GM23248 (cell line): ENCODE measurements at regions not wholly inside any gene's neighbourhood (a gene's known extent, or its start where the extent isn't known, plus 50 kb on each side); places are given as distances from the start of the nearest gene placed in this dataset.

ENCODE experiments used
- DNase-seq: peaks from one replicate; pipeline ENCODE4 v3.0.0-alpha.2; 2015
- H2AFZ ChIP-seq: fragments of 200-600 bp; sonication (generic); 2 replicates; pipeline ENCODE4 v1.6.1; 2016; ENCODE audit warnings: antibody characterized with exemption
- H3F3A ChIP-seq: fragments of 200-600 bp; sonication (generic); 2 replicates; pipeline ENCODE4 v1.6.1; 2016; ENCODE audit warnings: mild to moderate bottlenecking, antibody characterized with exemption, mixed run types; ENCODE audit not compliant: insufficient read depth
- H3K27ac ChIP-seq: fragments of 200-600 bp; sonication (generic); 2 replicates; pipeline ENCODE4 v1.5.1; 2016; ENCODE audit warnings: mild to moderate bottlenecking
- H3K27me3 ChIP-seq: fragments of 200-600 bp; sonication (generic); replicated peaks from 2 replicates; pipeline ENCODE4 v1.6.1; 2016; ENCODE audit warnings: mild to moderate bottlenecking; ENCODE audit not compliant: insufficient read depth
- H3K36me3 ChIP-seq: fragments of 200-600 bp; sonication (generic); 2 replicates; pipeline ENCODE4 v1.6.1; 2016; ENCODE audit warnings: low read depth, mild to moderate bottlenecking
- H3K4me1 ChIP-seq: fragments of 200-600 bp; sonication (generic); 2 replicates; pipeline ENCODE4 v1.6.1; 2016; ENCODE audit warnings: mild to moderate bottlenecking; ENCODE audit not compliant: insufficient read depth
- H3K4me2 ChIP-seq: fragments of 200-600 bp; sonication (generic); one replicate; pipeline ENCODE4 v1.6.1; 2016; ENCODE audit warnings: mild to moderate bottlenecking; ENCODE audit not compliant: unreplicated experiment
- H3K4me3 ChIP-seq: fragments of 200-600 bp; sonication (generic); 2 replicates; pipeline ENCODE4 v1.5.1; 2016; ENCODE audit warnings: mild to moderate bottlenecking
- H3K79me2 ChIP-seq: fragments of 200-600 bp; sonication (generic); 2 replicates; pipeline ENCODE4 v1.6.1; 2016; ENCODE audit warnings: mild to moderate bottlenecking; ENCODE audit not compliant: insufficient read depth
- H3K9ac ChIP-seq: fragments of 200-600 bp; sonication (generic); 2 replicates; pipeline ENCODE4 v1.6.1; 2016; ENCODE audit warnings: mild to moderate bottlenecking
- H3K9me2 ChIP-seq: fragments of 200-600 bp; sonication (generic); 2 replicates; pipeline ENCODE4 v1.6.1; 2016; ENCODE audit warnings: mixed run types, mild to moderate bottlenecking, moderate library complexity; ENCODE audit not compliant: insufficient read depth
- H3K9me3 ChIP-seq: fragments of 200-600 bp; sonication (generic); one replicate; pipeline ENCODE4 v1.6.1; 2017; ENCODE audit warnings: low read depth
- H4K20me1 ChIP-seq: fragments of 200-600 bp; sonication (generic); 2 replicates; pipeline ENCODE4 v1.6.0; 2016; ENCODE audit not compliant: insufficient read depth
- EZH2 ChIP-seq: fragments of 200-600 bp; sonication (generic); IDR thresholded peaks from 2 replicates; pipeline ENCODE4 v1.6.1; 2018; ENCODE audit warnings: antibody characterized with exemption, mild to moderate bottlenecking; ENCODE audit not compliant: insufficient read depth, poor library complexity, severe bottlenecking
- EZH2phosphoT487 ChIP-seq: fragments of 200-600 bp; sonication (generic); IDR thresholded peaks from 2 replicates; pipeline ENCODE4 v1.6.1; 2018; ENCODE audit warnings: antibody characterized with exemption, moderate library complexity, mild to moderate bottlenecking, low read depth; ENCODE audit not compliant: insufficient read depth
- WGBS, 2 experiments: methylation state at CpG; one replicate each; pipeline ENCODE4 v1.1.6; 2015 to 2017; ENCODE audit warnings: low lambda C conversion rate in 2 of 2, low coverage in 1 of 2; ENCODE audit errors: missing lambda C conversion rate in 2 of 2; 5-methylcytosine and 5-hydroxymethylcytosine counted together
- in situ Hi-C: fragments of 300-500 bp; cut with MboI; formaldehyde crosslinking; loops from 2 replicates; pipeline ENCODE4 v1.15.0; 2020

DNA sequence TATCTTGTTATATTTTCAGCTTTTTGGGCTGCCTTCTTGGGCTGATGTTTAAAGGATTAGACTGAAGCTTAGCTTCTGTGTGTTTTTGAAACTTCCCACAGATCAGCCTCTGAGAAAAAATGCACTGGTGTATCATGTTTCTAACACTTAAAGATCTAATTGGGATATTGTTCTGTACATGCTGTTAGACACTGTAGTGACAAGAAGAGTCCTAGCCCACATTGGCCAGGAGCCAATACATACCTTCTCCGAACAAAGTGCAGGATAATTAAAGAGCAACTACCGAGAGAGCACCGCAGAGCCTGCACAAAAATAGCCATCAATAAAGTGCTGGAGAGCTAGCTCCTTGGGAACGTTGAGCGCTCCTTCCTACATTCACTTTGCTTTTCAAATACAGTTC is 289.4 kb upstream of the SP8 start:
- TF ChIP-seq EZH2phosphoT487 (no peak), EZH2 (no peak)
- Histone ChIP-seq H3K27me3 (no peaks in the 10 kb centered on the region), H3K4me2 (no peak overlapping the region), H3K79me2 (no peaks in the 10 kb centered on the region), H3K9me2 (no peaks in the 10 kb centered on the region), H3K36me3 (no peaks in the 10 kb centered on the region), H3K4me1 (no peaks in the 10 kb centered on the region), H4K20me1 (no peaks in the 10 kb centered on the region), H3K27ac (no peak overlapping the region), H2AFZ (no peak overlapping the region), H3K4me3 (no peak overlapping the region), H3K9ac (no peak overlapping the region), H3F3A (no peaks in the 10 kb centered on the region), H3K9me3 (no peaks in the 10 kb centered on the region)
- no peak for DNase-seq
- WGBS, 2 experiments: 18 to 27% methylated on average over 5 of the region's 5 CpGs
- in situ Hi-C loops: no loop called here

DNA sequence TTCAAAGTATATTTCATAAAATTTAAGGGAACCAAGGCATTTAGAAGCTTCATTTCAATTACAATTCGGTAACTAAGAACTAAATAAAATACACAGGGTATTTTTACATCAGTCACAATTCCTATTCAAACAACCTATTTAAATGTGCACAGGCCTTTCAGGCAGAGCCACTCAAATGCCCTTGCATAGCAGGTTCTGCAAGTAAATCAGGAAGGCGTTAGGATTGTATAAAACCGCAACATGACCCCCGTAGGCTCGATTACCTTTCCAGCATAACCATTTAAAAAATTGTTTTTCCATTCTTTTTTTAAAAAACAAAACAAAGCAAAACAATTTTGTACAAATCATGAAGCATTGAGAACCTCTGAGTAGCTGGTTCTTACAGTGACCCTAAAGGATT is 289.9 kb upstream of the SP8 start:
- no peaks in the 10 kb centered on the region for H3K36me3 ChIP-seq
- H3K79me2 ChIP-seq: no peaks in the 10 kb centered on the region
- H3K9me3 ChIP-seq: no peaks in the 10 kb centered on the region
- TF ChIP-seq EZH2phosphoT487: no peak
- TF ChIP-seq EZH2: no peak
- H3K9ac ChIP-seq: no peak overlapping the region
- no peaks in the 10 kb centered on the region for H3F3A ChIP-seq
- WGBS, 2 experiments: 31 to 33% methylated on average over 5 of the region's 5 CpGs
- H3K4me1 ChIP-seq: no peaks in the 10 kb centered on the region
- no peak overlapping the region for H3K4me2 ChIP-seq
- no peak overlapping the region for H2AFZ ChIP-seq
- H4K20me1 ChIP-seq: no peaks in the 10 kb centered on the region
- in situ Hi-C loops: no loop called here
- no peaks in the 10 kb centered on the region for H3K9me2 ChIP-seq
- H3K27me3 ChIP-seq: no peaks in the 10 kb centered on the region
- no peak for DNase-seq
- no peak overlapping the region for H3K4me3 ChIP-seq
- no peak overlapping the region for H3K27ac ChIP-seq

DNA sequence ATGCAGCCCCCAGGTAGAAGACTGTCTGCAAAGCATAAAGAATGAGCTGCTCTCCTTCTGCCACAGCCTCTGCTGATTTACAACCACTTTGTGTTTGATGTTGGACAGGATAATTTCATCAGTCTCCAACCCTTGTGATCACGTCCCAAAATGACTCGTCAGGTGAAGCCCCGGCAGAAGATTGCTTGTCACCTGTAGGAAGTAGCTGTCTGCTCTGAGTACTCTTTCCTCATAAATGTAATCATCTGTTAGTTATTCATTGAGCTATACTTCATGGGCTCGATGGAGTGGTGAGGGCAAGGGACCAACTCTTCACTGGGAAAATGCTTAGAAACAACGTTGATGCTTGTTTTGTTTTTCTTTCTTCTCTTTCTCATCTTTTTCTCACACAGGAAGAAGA is 290.9 kb upstream of the SP8 start:
- in situ Hi-C loops: no loop called here

DNA sequence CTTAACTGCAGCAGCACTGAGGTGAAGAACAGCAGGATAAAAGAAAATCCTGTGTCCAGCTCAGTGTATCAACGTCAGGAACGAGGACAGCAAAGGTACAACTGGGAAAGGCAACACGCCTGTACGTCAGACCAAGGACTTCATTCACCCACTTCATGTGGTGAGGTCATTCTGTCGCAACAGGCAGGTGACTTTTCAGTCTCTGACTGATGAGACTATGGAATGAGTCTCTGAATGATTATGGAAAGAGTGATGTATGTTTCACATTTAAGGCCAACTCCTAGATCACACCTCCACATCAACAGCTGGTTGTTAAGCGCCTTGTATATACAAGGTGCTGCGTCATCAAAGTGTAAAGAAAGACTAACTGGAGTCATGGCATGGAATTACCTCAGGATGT is 297.6 kb upstream of the SP8 start:
- in situ Hi-C loops: no loop called here
- no peaks in the 10 kb centered on the region for H3K36me3 ChIP-seq
- H3K9me2 ChIP-seq: no peaks in the 10 kb centered on the region
- H3K27ac ChIP-seq: no peak overlapping the region
- no peaks in the 10 kb centered on the region for H3F3A ChIP-seq
- H3K79me2 ChIP-seq: no peaks in the 10 kb centered on the region
- no peaks in the 10 kb centered on the region for H3K27me3 ChIP-seq
- no peak overlapping the region for H3K9ac ChIP-seq
- H3K9me3 ChIP-seq: no peaks in the 10 kb centered on the region
- no peaks in the 10 kb centered on the region for H3K4me1 ChIP-seq
- no peak overlapping the region for H2AFZ ChIP-seq
- H4K20me1 ChIP-seq: no peaks in the 10 kb centered on the region
- H3K4me3 ChIP-seq: no peak overlapping the region
- no peak for DNase-seq
- WGBS, 2 experiments: 21 to 23% methylated on average over 7 of the region's 7 CpGs
- H3K4me2 ChIP-seq: no peak overlapping the region
- TF ChIP-seq EZH2phosphoT487 (no peak), EZH2 (no peak)

More for the DNA sequence above, 290.9 kb upstream of the SP8 start:
- no peaks in the 10 kb centered on the region for H3K4me1 ChIP-seq
- no peak overlapping the region for H3K27ac ChIP-seq
- no peak overlapping the region for H3K4me2 ChIP-seq
- no peak for DNase-seq
- no peaks in the 10 kb centered on the region for H3K36me3 ChIP-seq
- H3K4me3 ChIP-seq: no peak overlapping the region
- no peaks in the 10 kb centered on the region for H3K9me2 ChIP-seq
- 23 to 27% methylated on average over 5 of the region's 5 CpGs for WGBS, 2 experiments
- H4K20me1 ChIP-seq: no peaks in the 10 kb centered on the region
- H3K9ac ChIP-seq: no peak overlapping the region
- no peaks in the 10 kb centered on the region for H3F3A ChIP-seq
- H3K79me2 ChIP-seq: no peaks in the 10 kb centered on the region
- H3K9me3 ChIP-seq: no peaks in the 10 kb centered on the region
- no peaks in the 10 kb centered on the region for H3K27me3 ChIP-seq
- no peak for TF ChIP-seq EZH2phosphoT487
- no peak for TF ChIP-seq EZH2
- no peak overlapping the region for H2AFZ ChIP-seq

DNA sequence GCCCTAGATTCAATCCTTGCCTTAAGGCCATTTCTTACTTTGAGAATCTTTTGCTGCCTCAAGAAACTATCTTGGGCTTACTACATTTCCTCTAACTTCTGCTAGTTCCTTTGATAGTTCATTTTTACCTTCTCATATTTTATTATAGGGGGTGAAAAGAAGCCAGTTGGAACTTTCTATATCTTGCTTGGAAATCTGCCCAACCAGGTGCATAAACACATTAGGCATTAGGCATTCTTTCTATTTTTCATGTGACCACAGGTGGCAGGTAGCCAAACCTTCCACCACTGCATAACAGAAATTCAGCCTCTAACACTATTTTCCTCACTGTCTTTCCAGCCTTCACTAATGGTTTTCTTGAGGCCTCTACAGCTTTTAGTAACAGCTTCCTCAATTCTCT is 300.0 kb upstream of the SP8 start:
- H3K4me3 ChIP-seq: no peak overlapping the region
- TF ChIP-seq EZH2phosphoT487 (no peak), EZH2 (no peak)
- H3K27me3 ChIP-seq: no peaks in the 10 kb centered on the region
- H3K9me3 ChIP-seq: no peaks in the 10 kb centered on the region
- H3K9ac ChIP-seq: no peak overlapping the region
- H3K9me2 ChIP-seq: no peaks in the 10 kb centered on the region
- no peaks in the 10 kb centered on the region for H3K79me2 ChIP-seq
- H3K4me2 ChIP-seq: no peak overlapping the region
- no peaks in the 10 kb centered on the region for H3K4me1 ChIP-seq
- no peaks in the 10 kb centered on the region for H4K20me1 ChIP-seq
- no peaks in the 10 kb centered on the region for H3K36me3 ChIP-seq
- no peak overlapping the region for H3K27ac ChIP-seq
- no peak overlapping the region for H2AFZ ChIP-seq
- in situ Hi-C loops: no loop called here
- DNase-seq: no peak
- H3F3A ChIP-seq: no peaks in the 10 kb centered on the region
